H9 (cell line): ENCODE measurements at regions not wholly inside any gene's neighbourhood (a gene's known extent, or its start where the extent isn't known, plus 50 kb on each side); places are given as distances from the start of the nearest gene placed in this dataset.

Experiments
- DNase-seq: peaks from one replicate; pipeline ENCODE4 v3.0.0-alpha.2; 2017
- H2AFZ ChIP-seq: one replicate; pipeline ENCODE4 v1.6.1; 2013; ENCODE audit warnings: mild to moderate bottlenecking, low read length, control low read depth, moderate library complexity
- H2AK5ac ChIP-seq: 2 replicates; pipeline ENCODE4 v1.6.1; 2013; ENCODE audit warnings: low read length, control low read depth, mixed read lengths; ENCODE audit not compliant: insufficient read length
- H2BK120ac ChIP-seq: one replicate; pipeline ENCODE4 v1.6.1; 2013; ENCODE audit warnings: low read depth, mild to moderate bottlenecking, low read length, control low read depth, inconsistent platforms; ENCODE audit not compliant: poor library complexity, severe bottlenecking
- H2BK12ac ChIP-seq: 2 replicates; pipeline ENCODE4 v1.6.1; 2013; ENCODE audit warnings: low read length, control low read depth, mixed read lengths, low read depth; ENCODE audit not compliant: insufficient read length
- H2BK15ac ChIP-seq: 2 replicates; pipeline ENCODE4 v1.6.1; 2013; ENCODE audit warnings: low read depth, low read length, control low read depth
- H2BK20ac ChIP-seq: one replicate; pipeline ENCODE4 v1.6.1; 2013; ENCODE audit warnings: low read depth, mild to moderate bottlenecking, low read length, control low read depth, inconsistent platforms; ENCODE audit not compliant: poor library complexity, severe bottlenecking
- H2BK5ac ChIP-seq: 2 replicates; pipeline ENCODE4 v1.6.1; 2013; ENCODE audit warnings: low read length, control low read depth, mixed read lengths; ENCODE audit not compliant: insufficient read length
- H3K14ac ChIP-seq: 2 replicates; pipeline ENCODE4 v1.6.1; 2013; ENCODE audit warnings: low read length, control low read depth; ENCODE audit not compliant: insufficient read depth
- H3K18ac ChIP-seq: 2 replicates; pipeline ENCODE4 v1.6.1; 2013; ENCODE audit warnings: low read depth, mild to moderate bottlenecking, mixed read lengths, low read length, control low read depth; ENCODE audit not compliant: insufficient read length
- H3K23ac ChIP-seq: 2 replicates; pipeline ENCODE4 v1.6.1; 2013; ENCODE audit warnings: low read length, control low read depth, mixed read lengths, low read depth; ENCODE audit not compliant: insufficient read length
- H3K23me2 ChIP-seq: 2 replicates; pipeline ENCODE4 v1.6.1; 2013; ENCODE audit warnings: low read depth, mild to moderate bottlenecking, mixed read lengths, low read length, control low read depth; ENCODE audit not compliant: insufficient read length, poor library complexity, severe bottlenecking
- H3K27ac ChIP-seq: 2 replicates; pipeline ENCODE4 v1.5.1; 2013; ENCODE audit warnings: low read length, control low read depth, mixed read lengths, low read depth; ENCODE audit not compliant: insufficient read length
- H3K27me3 ChIP-seq: 2 replicates; pipeline ENCODE4 v1.6.1; 2013; ENCODE audit warnings: low read length, control low read depth, inconsistent platforms; ENCODE audit not compliant: insufficient read depth
- H3K4ac ChIP-seq: 2 replicates; pipeline ENCODE4 v1.6.1; 2013; ENCODE audit warnings: low read depth, mild to moderate bottlenecking, control low read depth, inconsistent platforms, low read length, moderate library complexity
- H3K4me1 ChIP-seq: 2 replicates; pipeline ENCODE4 v1.6.1; 2013; ENCODE audit warnings: low read length, control low read depth, inconsistent platforms; ENCODE audit not compliant: insufficient read depth
- H3K4me2 ChIP-seq: 2 replicates; pipeline ENCODE4 v1.6.1; 2013; ENCODE audit warnings: low read length, control low read depth, mixed read lengths; ENCODE audit not compliant: insufficient read length, insufficient read depth
- H3K56ac ChIP-seq: 2 replicates; pipeline ENCODE4 v1.6.1; 2013; ENCODE audit warnings: low read depth, mild to moderate bottlenecking, mixed read lengths, low read length, control low read depth; ENCODE audit not compliant: insufficient read length
- H3K79me1 ChIP-seq: 2 replicates; pipeline ENCODE4 v1.6.1; 2013; ENCODE audit warnings: low read depth, mild to moderate bottlenecking, moderate library complexity, low read length, control low read depth, inconsistent platforms; ENCODE audit not compliant: insufficient read depth, poor library complexity, severe bottlenecking
- H3K79me2 ChIP-seq: 2 replicates; pipeline ENCODE4 v1.6.1; 2013; ENCODE audit warnings: low read length, control low read depth, inconsistent platforms; ENCODE audit not compliant: insufficient read depth
- H3K9ac ChIP-seq: 2 replicates; pipeline ENCODE4 v1.6.1; 2013; ENCODE audit warnings: low read length, control low read depth, mixed read lengths; ENCODE audit not compliant: insufficient read length; ENCODE audit errors: extremely low read depth
- H3K9me3 ChIP-seq: one replicate; pipeline ENCODE4 v1.6.1; 2013; ENCODE audit warnings: low read depth, low read length, inconsistent platforms; ENCODE audit not compliant: control insufficient read depth
- H3T11ph ChIP-seq: one replicate; pipeline ENCODE4 v1.6.1; 2013; ENCODE audit warnings: mild to moderate bottlenecking, low read length, control low read depth, inconsistent platforms
- H4K20me1 ChIP-seq: one replicate; pipeline ENCODE4 v1.6.1; 2013; ENCODE audit not compliant: control insufficient read depth, insufficient read length, insufficient read depth
- H4K5ac ChIP-seq: 2 replicates; pipeline ENCODE4 v1.6.1; 2013; ENCODE audit warnings: low read depth, mild to moderate bottlenecking, mixed read lengths, low read length, control low read depth; ENCODE audit not compliant: insufficient read length
- H4K8ac ChIP-seq: replicated peaks from 2 replicates; pipeline ENCODE4 v1.6.1; 2013; ENCODE audit warnings: low read length, control low read depth, mixed read lengths, low read depth; ENCODE audit not compliant: insufficient read length
- H4K91ac ChIP-seq: 2 replicates; pipeline ENCODE4 v1.6.1; 2013; ENCODE audit warnings: low read depth, mild to moderate bottlenecking, moderate library complexity, mixed read lengths, low read length, control low read depth; ENCODE audit not compliant: insufficient read length
- H3K27ac Mint-ChIP-seq, 3 experiments: 2 replicates in 2 of 3; 3 replicates in 1 of 3; pipeline ENCODE4 v1.8.0; 2020 to 2021; ENCODE audit warnings: mixed read lengths in 3 of 3, mild to moderate bottlenecking in 1 of 3, moderate library complexity in 1 of 3
- H3K27me3 Mint-ChIP-seq: 2 replicates; pipeline ENCODE4 v1.8.0; 2021; ENCODE audit warnings: low read depth, mild to moderate bottlenecking, moderate library complexity, mixed read lengths
- H3K36me3 Mint-ChIP-seq, 3 experiments: 2 replicates in 2 of 3; 3 replicates in 1 of 3; pipeline ENCODE4 v1.8.0; 2020 to 2021; ENCODE audit warnings: low read depth in 3 of 3, mixed read lengths in 3 of 3; ENCODE audit not compliant: insufficient read depth in 1 of 3
- H3K4me1 Mint-ChIP-seq, 2 experiments: 2 replicates each; pipeline ENCODE4 v1.8.0; 2020; ENCODE audit warnings: mixed read lengths in 2 of 2
- H3K4me3 Mint-ChIP-seq, 2 experiments: 2 replicates in 1 of 2; 3 replicates in 1 of 2; pipeline ENCODE4 v1.8.0; 2020 to 2021; ENCODE audit warnings: mild to moderate bottlenecking in 2 of 2, mixed read lengths in 2 of 2, moderate library complexity in 1 of 2
- H3K9me3 Mint-ChIP-seq, 2 experiments: 2 replicates in 1 of 2; 3 replicates in 1 of 2; pipeline ENCODE4 v1.8.0; 2020; ENCODE audit warnings: mild to moderate bottlenecking in 2 of 2, mixed read lengths in 2 of 2, moderate library complexity in 1 of 2
- TF ChIP-seq, protein P1 (sequence below): fragments of 200-600 bp; sonication (generic); conservative IDR thresholded peaks from 3 replicates; pipeline ENCODE4 v1.8.0; 2021; ENCODE audit warnings: antibody characterized with exemption, mild to moderate bottlenecking

DNA sequence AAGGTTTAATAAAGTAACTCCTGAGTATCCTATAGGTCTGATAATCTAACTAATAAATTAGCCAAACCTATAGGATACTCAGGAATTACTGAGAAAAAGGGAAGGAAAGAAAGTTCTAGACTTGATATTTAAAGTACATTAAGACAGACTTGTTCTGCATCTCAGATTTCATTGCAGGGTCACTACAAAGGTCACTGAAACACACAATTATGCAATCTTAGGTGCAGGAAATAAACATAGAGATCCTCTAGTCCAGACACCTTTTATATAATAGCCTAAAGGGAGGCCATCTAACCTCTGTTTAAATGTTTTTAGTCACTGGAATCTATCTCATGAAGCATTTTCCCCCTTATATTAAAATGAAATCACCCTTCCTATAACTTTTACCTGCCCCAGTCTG is 1215.7 kb downstream of the MAT2B start:
- Mint-ChIP-seq H3K36me3 (no peaks in the 10 kb centered on the region), H3K27me3 (no peaks in the 10 kb centered on the region), H3K4me1 (no peaks in the 10 kb centered on the region), H3K27ac (no peak overlapping the region), H3K4me3 (no peak overlapping the region), H3K9me3 (no peaks in the 10 kb centered on the region)
- Histone ChIP-seq H3K4me1 (no peaks in the 10 kb centered on the region), H3K9ac (no peak overlapping the region), H3K9me3 (no peaks in the 10 kb centered on the region), H4K8ac (no peak overlapping the region), H3K27ac (no peak overlapping the region), H3K4me2 (no peak overlapping the region), H3K23ac (no peak overlapping the region), H3K56ac (no peak overlapping the region), H3K23me2 (no peaks in the 10 kb centered on the region), H3K79me1 (no peaks in the 10 kb centered on the region), H3K18ac (no peak overlapping the region), H3K4ac (no peak overlapping the region), H3T11ph (no peak overlapping the region), H2AK5ac (no peak overlapping the region), H2BK120ac (no peak overlapping the region), H4K5ac (no peak overlapping the region), H3K79me2 (no peaks in the 10 kb centered on the region), H2BK20ac (no peak overlapping the region), H2AFZ (no peak overlapping the region), H3K14ac (no peak overlapping the region), H4K91ac (no peak overlapping the region), H3K27me3 (no peaks in the 10 kb centered on the region), H4K20me1 (no peaks in the 10 kb centered on the region), H2BK15ac (no peak overlapping the region), H2BK12ac (no peak overlapping the region), H2BK5ac (no peak overlapping the region)
- TF ChIP-seq, protein P1, sequence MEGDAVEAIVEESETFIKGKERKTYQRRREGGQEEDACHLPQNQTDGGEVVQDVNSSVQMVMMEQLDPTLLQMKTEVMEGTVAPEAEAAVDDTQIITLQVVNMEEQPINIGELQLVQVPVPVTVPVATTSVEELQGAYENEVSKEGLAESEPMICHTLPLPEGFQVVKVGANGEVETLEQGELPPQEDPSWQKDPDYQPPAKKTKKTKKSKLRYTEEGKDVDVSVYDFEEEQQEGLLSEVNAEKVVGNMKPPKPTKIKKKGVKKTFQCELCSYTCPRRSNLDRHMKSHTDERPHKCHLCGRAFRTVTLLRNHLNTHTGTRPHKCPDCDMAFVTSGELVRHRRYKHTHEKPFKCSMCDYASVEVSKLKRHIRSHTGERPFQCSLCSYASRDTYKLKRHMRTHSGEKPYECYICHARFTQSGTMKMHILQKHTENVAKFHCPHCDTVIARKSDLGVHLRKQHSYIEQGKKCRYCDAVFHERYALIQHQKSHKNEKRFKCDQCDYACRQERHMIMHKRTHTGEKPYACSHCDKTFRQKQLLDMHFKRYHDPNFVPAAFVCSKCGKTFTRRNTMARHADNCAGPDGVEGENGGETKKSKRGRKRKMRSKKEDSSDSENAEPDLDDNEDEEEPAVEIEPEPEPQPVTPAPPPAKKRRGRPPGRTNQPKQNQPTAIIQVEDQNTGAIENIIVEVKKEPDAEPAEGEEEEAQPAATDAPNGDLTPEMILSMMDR = no peak
- DNase-seq = no peak
